ENCODE measurements at regions not wholly inside any gene's neighbourhood (a gene's known extent, or its start where the extent isn't known, plus 50 kb on each side); places are given as distances from the start of the nearest gene placed in this dataset.

DNA sequence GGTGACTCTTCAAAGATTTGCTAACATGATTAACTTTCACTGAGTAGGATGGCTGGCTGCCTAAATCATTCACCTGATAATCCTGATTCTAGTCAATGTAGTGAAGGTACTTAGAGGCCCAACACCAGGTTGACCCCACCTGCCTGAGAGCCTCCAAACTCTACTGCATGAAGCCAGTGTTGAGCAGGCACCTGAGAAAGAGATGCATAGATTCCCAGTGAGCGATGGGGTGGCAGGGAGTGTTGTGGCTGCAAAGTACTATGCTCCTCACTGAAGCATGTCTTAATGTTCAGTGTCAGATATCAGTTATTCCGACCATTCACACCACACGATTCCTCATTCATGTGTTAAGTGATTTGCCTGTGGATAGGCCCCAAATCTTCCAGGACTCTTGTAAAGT, 804.4 kb downstream of the TLE4 start:
- TF ChIP-seq, protein P1, sequence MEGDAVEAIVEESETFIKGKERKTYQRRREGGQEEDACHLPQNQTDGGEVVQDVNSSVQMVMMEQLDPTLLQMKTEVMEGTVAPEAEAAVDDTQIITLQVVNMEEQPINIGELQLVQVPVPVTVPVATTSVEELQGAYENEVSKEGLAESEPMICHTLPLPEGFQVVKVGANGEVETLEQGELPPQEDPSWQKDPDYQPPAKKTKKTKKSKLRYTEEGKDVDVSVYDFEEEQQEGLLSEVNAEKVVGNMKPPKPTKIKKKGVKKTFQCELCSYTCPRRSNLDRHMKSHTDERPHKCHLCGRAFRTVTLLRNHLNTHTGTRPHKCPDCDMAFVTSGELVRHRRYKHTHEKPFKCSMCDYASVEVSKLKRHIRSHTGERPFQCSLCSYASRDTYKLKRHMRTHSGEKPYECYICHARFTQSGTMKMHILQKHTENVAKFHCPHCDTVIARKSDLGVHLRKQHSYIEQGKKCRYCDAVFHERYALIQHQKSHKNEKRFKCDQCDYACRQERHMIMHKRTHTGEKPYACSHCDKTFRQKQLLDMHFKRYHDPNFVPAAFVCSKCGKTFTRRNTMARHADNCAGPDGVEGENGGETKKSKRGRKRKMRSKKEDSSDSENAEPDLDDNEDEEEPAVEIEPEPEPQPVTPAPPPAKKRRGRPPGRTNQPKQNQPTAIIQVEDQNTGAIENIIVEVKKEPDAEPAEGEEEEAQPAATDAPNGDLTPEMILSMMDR (IDR thresholded peaks at IDR 0.05), result no peak
- H3K36me3 ChIP-seq, result no peaks in the 10 kb centered on the region
- H3K27ac ChIP-seq, result no peak overlapping the region
- H3K27me3 ChIP-seq, result no peaks in the 10 kb centered on the region
- H3K4me3 ChIP-seq, result no peak overlapping the region
- no peaks in the 10 kb centered on the region for H3K9me3 ChIP-seq
- DNase-seq, result no peak
- intact Hi-C loops (cut with DNase I), result no loop called here
- no peak overlapping the region for H3K9ac ChIP-seq (ENCODE audit: low read depth in 2 of 2, low read length in 2 of 2)
- H3K4me1 ChIP-seq, result no peaks in the 10 kb centered on the region

GRCh38 chr9:80375477-80375876, 803.7 kb downstream of the TLE4 start:
- no peaks in the 10 kb centered on the region for H3K27me3 ChIP-seq
- H3K36me3 ChIP-seq, result no peaks in the 10 kb centered on the region
- no peaks in the 10 kb centered on the region for H3K4me1 ChIP-seq
- intact Hi-C loops (cut with DNase I), result no loop called here
- no peak overlapping the region for H3K27ac ChIP-seq
- no peaks in the 10 kb centered on the region for H3K9me3 ChIP-seq
- H3K4me3 ChIP-seq, result no peak overlapping the region
- DNase-seq, result no peak
- H3K9ac ChIP-seq (ENCODE audit: low read depth in 2 of 2, low read length in 2 of 2), result no peak overlapping the region
- TF ChIP-seq, protein P1 (IDR thresholded peaks at IDR 0.05), result no peak

DNA sequence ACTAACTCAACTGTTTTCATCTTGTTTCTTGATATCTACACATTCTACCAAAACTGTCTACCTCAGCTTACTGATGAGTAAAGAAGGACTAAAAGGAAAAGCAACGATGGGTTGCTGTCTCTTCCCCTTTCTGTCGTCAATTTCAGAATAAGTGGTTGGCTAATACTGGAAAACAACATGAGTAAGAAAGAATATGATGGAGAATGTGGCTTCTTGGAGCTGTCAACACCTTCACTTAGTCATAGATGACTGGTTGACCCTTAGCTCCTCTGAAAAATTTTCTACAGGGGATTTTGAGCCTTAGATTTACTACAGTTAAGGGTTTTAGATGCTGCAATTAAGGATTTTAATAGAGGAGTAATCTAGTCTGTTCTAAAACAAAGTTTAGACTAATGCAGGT, 797.9 kb downstream of the TLE4 start:
- H3K4me1 ChIP-seq, result no peaks in the 10 kb centered on the region
- intact Hi-C loops (cut with DNase I), result no loop called here
- no peak overlapping the region for H3K9ac ChIP-seq (ENCODE audit: low read depth in 2 of 2, low read length in 2 of 2)
- DNase-seq, result no peak
- H3K4me3 ChIP-seq, result no peak overlapping the region
- TF ChIP-seq, protein P1 (IDR thresholded peaks at IDR 0.05), result no peak
- H3K27me3 ChIP-seq, result no peaks in the 10 kb centered on the region
- H3K36me3 ChIP-seq, result no peaks in the 10 kb centered on the region
- no peaks in the 10 kb centered on the region for H3K9me3 ChIP-seq
- no peak overlapping the region for H3K27ac ChIP-seq

GRCh38 chr9:80366626-80367025, 794.9 kb downstream of the TLE4 start:
- TF ChIP-seq, protein P1 (IDR thresholded peaks at IDR 0.05), result no peak
- intact Hi-C loops (cut with DNase I), result no loop called here
- H3K4me3 ChIP-seq, result no peak overlapping the region
- DNase-seq, result no peak
- H3K9ac ChIP-seq (ENCODE audit: low read depth in 2 of 2, low read length in 2 of 2), result no peak overlapping the region
- no peaks in the 10 kb centered on the region for H3K36me3 ChIP-seq
- no peak overlapping the region for H3K27ac ChIP-seq
- H3K9me3 ChIP-seq, result no peaks in the 10 kb centered on the region
- H3K27me3 ChIP-seq, result no peaks in the 10 kb centered on the region
- H3K4me1 ChIP-seq, result no peaks in the 10 kb centered on the region

DNA sequence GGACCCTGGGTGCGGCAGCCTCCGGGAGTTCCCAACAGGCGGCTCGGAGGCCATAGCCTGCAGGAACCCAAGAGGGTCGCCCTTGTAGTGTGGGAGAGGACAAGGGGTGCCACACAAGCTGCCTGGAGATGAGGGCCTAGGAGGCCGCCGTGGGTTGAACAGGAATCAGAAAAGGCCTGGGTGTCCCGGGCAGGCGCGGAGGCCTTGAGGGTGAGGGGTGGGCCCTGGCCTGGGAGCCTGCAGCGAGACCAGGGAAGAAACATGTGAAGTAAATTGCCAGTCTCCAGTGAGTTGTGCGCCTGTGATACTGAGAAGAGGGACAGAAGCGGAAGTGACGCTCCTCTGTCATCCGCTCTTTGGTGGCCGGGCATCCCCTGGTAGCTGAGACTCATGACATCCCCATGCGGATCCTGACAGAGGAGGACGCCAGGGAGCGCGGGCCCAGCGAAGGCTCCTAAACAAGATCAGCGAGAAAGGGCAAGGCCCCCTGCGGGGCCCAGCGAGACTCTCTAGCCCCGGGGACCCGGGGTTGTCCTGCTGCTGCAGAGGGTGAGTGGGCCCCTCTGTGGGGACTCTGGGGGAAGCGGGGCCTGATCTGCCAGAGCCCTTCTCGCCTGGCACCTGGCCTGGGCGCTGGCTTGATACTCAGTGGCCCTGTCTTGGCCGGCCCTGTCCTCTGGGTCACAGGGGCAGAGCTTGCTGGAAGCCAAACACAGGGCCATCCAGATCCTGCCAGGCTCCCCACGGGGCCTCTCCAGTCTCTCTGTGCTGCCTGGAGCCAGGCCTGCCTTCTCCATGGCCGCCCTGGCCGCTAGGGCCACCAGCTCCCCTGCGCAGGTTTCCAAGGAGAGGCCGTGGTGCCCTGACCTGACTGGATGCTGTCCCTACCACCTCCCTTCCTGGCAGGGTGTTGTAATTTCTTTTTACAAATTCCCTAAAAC, 788.4 kb downstream of the TLE4 start:
- DNase-seq, result no peak
- intact Hi-C loops (cut with DNase I), result no loop called here
- H3K4me3 ChIP-seq, result no peak overlapping the region

More for the DNA sequence above, 788.4 kb downstream of the TLE4 start:
- Histone ChIP-seq H3K9me3 (no peaks in the 10 kb centered on the region), H3K4me1 (no peaks in the 10 kb centered on the region), H3K27me3 (no peaks in the 10 kb centered on the region), H3K9ac (ENCODE audit: low read depth in 2 of 2, low read length in 2 of 2) (no peak overlapping the region), H3K27ac (no peak overlapping the region), H3K36me3 (no peaks in the 10 kb centered on the region)
- TF ChIP-seq, protein P1 (IDR thresholded peaks at IDR 0.05), result no peak
